DND-41 (cell line): ENCODE measurements at regions not wholly inside any gene's neighbourhood (a gene's known extent, or its start where the extent isn't known, plus 50 kb on each side); places are given as distances from the start of the nearest gene placed in this dataset.

Experiments used
- EZH2 ChIP-seq: IDR thresholded peaks from 3 replicates; pipeline ENCODE4 v1.6.1; 2012; ENCODE audit warnings: borderline replicate concordance, low read depth, mild to moderate bottlenecking, moderate library complexity, low read length, inconsistent platforms; ENCODE audit not compliant: severe bottlenecking
- TF ChIP-seq, protein P1 (sequence below): IDR thresholded peaks from 2 replicates; pipeline ENCODE4 v1.5.1; 2012; ENCODE audit warnings: borderline replicate concordance, low read length, moderate library complexity, mild to moderate bottlenecking; ENCODE audit not compliant: poor library complexity, severe bottlenecking; ENCODE audit errors: extremely low read depth

DNA sequence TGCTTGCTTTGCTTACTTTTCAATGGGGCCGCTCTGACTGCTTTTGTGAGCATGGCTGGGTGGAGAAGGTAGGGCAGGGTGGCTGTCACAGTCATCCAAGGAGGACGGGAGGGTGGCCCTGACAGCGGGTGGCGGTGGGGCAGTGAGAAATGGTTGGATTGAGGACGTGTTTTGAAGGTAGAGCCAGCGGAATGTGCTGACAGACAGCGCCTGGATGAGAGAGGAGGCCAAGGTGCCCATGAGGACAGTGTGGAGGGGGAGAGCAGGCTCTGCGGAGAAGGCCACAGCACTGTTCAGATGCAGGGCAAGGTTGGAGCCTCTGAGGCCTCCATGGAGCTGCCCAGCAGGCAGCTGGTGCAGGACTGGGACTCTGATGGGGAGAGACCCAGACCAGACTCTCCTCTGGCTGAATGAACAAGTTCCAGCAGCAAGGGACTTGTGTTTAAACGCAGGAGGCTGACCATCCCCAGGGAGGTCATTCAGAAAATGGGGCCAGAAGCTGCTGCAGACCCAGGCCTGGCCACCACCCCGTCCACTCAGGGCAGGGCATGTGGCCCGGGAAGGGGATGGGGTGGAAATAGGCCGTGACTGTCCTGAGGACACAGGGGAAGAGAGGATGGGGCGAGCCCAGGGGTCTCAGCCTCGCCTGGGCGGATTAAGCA is 120.3 kb upstream of the PRR20G start:
- TF ChIP-seq, protein P1, sequence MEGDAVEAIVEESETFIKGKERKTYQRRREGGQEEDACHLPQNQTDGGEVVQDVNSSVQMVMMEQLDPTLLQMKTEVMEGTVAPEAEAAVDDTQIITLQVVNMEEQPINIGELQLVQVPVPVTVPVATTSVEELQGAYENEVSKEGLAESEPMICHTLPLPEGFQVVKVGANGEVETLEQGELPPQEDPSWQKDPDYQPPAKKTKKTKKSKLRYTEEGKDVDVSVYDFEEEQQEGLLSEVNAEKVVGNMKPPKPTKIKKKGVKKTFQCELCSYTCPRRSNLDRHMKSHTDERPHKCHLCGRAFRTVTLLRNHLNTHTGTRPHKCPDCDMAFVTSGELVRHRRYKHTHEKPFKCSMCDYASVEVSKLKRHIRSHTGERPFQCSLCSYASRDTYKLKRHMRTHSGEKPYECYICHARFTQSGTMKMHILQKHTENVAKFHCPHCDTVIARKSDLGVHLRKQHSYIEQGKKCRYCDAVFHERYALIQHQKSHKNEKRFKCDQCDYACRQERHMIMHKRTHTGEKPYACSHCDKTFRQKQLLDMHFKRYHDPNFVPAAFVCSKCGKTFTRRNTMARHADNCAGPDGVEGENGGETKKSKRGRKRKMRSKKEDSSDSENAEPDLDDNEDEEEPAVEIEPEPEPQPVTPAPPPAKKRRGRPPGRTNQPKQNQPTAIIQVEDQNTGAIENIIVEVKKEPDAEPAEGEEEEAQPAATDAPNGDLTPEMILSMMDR, result no peak
- TF ChIP-seq EZH2, result no peak
